Sigmoid colon (tissue), 4 donors: ENCODE measurements at regions not wholly inside any gene's neighbourhood (a gene's known extent, or its start where the extent isn't known, plus 50 kb on each side); places are given as distances from the start of the nearest gene placed in this dataset.

Experiments used
- CTCF ChIP-seq, 4 experiments: fragments of 450-650 bp in 3 of 4; fragments of 200-600 bp in 1 of 4; IDR thresholded peaks; one replicate each; pipeline ENCODE4 v1.5.1; 2016 to 2019; ENCODE audit warnings: antibody characterized with exemption in 4 of 4, mild to moderate bottlenecking in 3 of 4, moderate library complexity in 2 of 4
- EP300 ChIP-seq, 4 donors: sonication (generic); formaldehyde crosslinking; IDR thresholded peaks; one replicate each; pipeline ENCODE4 v1.6.1; 2017; ENCODE audit warnings: antibody characterized with exemption in 4 of 4
- POLR2A ChIP-seq, 2 donors: fragments of 450-650 bp; IDR thresholded peaks; one replicate each; pipeline ENCODE4 v1.6.1; 2016; ENCODE audit warnings: antibody characterized with exemption in 2 of 2, mild to moderate bottlenecking in 2 of 2, moderate library complexity in 2 of 2
- POLR2AphosphoS5 ChIP-seq, 4 donors: sonication (generic); formaldehyde crosslinking; IDR thresholded peaks; one replicate each; pipeline ENCODE4 v1.6.1; 2017; ENCODE audit warnings: antibody characterized with exemption in 4 of 4

GRCh38 chr3:168570404-168571155 lies 474.9 kb upstream of the GOLIM4 start:
- no peak for TF ChIP-seq EP300 (IDR thresholded peaks at IDR 0.05)
- TF ChIP-seq CTCF (IDR thresholded peaks at IDR 0.05), result no peak
- TF ChIP-seq POLR2A (IDR thresholded peaks at IDR 0.05), result no peak
- no peak for TF ChIP-seq POLR2AphosphoS5 (IDR thresholded peaks at IDR 0.05)
